HAP-1 (cell line): ENCODE measurements at regions not wholly inside any gene's neighbourhood (a gene's known extent, or its start where the extent isn't known, plus 50 kb on each side); places are given as distances from the start of the nearest gene placed in this dataset.
"Not testable (repeated sequence)": the region's sequence is repeated elsewhere in the genome, so short reads cannot be mapped to it uniquely, and the experiment has no call there.

ENCODE experiments used
- DNase-seq, 2 experiments: peaks; one replicate each; pipeline ENCODE4 v3.0.0-alpha.2; 2016 to 2020; ENCODE audit warnings: low spot score in 2 of 2
- H3K27me3 ChIP-seq: fragments of 250-450 bp; sonication (Bioruptor Pico); 2 replicates; pipeline ENCODE4 v1.5.1; 2020; ENCODE audit warnings: low read depth, mild to moderate bottlenecking, moderate library complexity
- H3K36me3 ChIP-seq: fragments of 250-450 bp; sonication (Bioruptor Pico); replicated peaks from 2 replicates; pipeline ENCODE4 v1.5.1; 2020; ENCODE audit warnings: mild to moderate bottlenecking
- H3K4me1 ChIP-seq: fragments of 250-450 bp; sonication (Bioruptor Pico); 2 replicates; pipeline ENCODE4 v1.5.1; 2020; ENCODE audit warnings: mild to moderate bottlenecking
- H3K4me3 ChIP-seq: fragments of 250-450 bp; sonication (Bioruptor Pico); 2 replicates; pipeline ENCODE4 v1.5.1; 2020; ENCODE audit warnings: mild to moderate bottlenecking, moderate library complexity
- H3K9me3 ChIP-seq: fragments of 250-450 bp; sonication (Bioruptor Pico); 2 replicates; pipeline ENCODE4 v1.5.1; 2020; ENCODE audit warnings: mild to moderate bottlenecking, moderate library complexity
- in situ Hi-C: fragments of 300-500 bp; cut with MboI; formaldehyde crosslinking; loops from 3 replicates; pipeline ENCODE4 v1.14.3; 2020; ENCODE audit warnings: low sequenced_read_pairs, inconsistent platforms, mixed read lengths

DNA sequence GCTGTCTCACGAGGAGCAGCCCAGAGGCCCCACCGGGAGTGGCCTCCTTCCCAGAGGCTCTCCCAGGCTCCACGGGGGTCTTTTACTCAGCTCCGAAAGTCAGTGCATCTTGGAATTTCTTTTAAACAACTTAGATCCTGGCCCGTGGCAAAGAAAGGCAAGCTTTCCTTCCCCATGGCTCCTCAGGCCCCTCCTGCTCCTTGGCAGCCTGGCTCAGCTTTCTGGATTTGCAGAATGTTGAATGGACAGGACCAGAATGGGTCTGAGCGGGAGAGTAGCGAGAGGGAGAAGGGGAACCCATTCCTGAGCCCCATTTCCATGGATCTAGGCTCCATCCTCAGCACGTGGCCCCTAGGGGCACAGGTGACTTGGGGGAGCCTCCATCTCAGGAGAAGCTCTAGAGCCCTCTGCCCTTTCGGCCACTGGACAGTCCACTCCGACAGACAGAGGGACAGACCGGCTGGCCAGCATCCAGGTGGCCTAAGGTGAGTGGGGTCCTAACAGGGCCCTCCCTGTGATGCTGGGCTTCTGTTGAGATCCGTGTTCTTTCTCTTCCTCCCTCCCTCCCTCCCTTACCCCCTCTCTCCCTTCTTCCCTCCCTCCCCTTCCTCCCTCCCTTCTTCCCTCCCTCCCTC, 173.9 kb upstream of the PPP1R26 start:
- H3K36me3 ChIP-seq: no peaks in the 10 kb centered on the region
- no peaks in the 10 kb centered on the region for H3K9me3 ChIP-seq
- in situ Hi-C loops: no loop called here
- no peaks in the 10 kb centered on the region for H3K27me3 ChIP-seq
- DNase-seq: no peak
- H3K4me1 ChIP-seq: no peaks in the 10 kb centered on the region
- H3K4me3 ChIP-seq: no peak overlapping the region

DNA sequence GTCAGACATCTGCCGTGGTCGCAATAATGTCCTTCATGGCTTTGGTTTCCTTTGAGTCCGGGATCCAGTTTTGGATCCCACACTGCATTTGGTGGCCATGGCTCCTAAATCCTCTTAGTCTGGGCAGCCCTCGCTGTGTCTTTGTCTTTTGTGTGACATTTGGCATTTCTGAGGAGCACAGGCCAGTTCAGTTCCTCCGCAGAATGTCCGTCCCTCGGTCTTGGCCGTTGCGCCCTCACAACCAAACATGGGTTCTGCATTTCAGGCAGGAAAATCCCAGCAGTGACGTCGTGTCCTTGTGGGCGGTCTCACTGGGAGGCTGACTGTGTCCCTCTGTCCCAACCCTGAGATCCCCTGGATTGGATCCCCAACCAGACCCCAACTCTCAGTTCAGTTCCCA, 172.9 kb upstream of the PPP1R26 start:
- Histone ChIP-seq H3K4me1 (no peaks in the 10 kb centered on the region), H3K9me3 (no peaks in the 10 kb centered on the region), H3K4me3 (no peak overlapping the region), H3K36me3 (no peaks in the 10 kb centered on the region), H3K27me3 (no peaks in the 10 kb centered on the region)
- in situ Hi-C loops: no loop called here
- DNase-seq: no peak

DNA sequence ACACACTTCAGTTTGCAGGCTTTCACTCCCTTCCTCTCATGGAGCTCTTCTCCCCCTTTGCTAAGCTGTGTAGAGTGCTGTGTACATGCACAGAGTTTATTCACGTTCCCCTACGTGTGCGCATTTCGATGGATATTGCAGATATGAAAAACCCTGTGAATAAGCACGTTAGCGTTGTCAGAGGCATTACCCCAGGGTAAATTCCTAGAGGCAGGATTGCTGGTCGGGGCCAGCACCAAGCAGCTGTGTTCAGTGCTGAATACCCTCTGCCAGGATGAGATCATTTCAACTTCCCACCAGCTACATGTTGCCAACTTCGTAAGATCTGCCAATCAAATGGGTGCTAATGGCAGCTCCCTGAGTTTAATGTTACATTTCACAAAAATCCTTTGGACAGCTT, 172.3 kb upstream of the PPP1R26 start:
- no peak for DNase-seq
- in situ Hi-C loops: no loop called here
- no peaks in the 10 kb centered on the region for H3K27me3 ChIP-seq
- H3K4me1 ChIP-seq: no peaks in the 10 kb centered on the region
- H3K9me3 ChIP-seq: no peaks in the 10 kb centered on the region
- no peak overlapping the region for H3K4me3 ChIP-seq
- H3K36me3 ChIP-seq: no peaks in the 10 kb centered on the region

DNA sequence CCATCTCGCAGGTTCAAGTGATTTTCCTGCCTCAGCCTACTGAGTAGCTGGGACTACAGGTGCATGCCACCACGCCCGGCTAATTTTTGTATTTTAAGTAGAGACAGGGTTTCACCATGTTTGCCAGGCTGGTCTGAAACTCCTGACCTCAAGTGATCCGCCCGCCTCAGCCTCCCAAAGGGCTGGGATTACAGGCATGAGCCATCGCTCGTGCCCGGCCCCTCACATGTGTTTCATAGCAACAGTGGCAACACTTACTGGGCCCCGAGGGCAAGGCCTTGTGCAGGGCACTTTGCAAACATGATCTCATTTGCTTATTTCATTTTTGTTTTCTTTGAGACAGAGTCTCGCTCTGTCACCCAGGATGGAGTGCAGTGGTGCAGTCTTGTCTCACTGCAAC, 171.7 kb upstream of the PPP1R26 start:
- H3K27me3 ChIP-seq, H3K36me3 ChIP-seq, in situ Hi-C loops: not testable (repeated sequence)

DNA sequence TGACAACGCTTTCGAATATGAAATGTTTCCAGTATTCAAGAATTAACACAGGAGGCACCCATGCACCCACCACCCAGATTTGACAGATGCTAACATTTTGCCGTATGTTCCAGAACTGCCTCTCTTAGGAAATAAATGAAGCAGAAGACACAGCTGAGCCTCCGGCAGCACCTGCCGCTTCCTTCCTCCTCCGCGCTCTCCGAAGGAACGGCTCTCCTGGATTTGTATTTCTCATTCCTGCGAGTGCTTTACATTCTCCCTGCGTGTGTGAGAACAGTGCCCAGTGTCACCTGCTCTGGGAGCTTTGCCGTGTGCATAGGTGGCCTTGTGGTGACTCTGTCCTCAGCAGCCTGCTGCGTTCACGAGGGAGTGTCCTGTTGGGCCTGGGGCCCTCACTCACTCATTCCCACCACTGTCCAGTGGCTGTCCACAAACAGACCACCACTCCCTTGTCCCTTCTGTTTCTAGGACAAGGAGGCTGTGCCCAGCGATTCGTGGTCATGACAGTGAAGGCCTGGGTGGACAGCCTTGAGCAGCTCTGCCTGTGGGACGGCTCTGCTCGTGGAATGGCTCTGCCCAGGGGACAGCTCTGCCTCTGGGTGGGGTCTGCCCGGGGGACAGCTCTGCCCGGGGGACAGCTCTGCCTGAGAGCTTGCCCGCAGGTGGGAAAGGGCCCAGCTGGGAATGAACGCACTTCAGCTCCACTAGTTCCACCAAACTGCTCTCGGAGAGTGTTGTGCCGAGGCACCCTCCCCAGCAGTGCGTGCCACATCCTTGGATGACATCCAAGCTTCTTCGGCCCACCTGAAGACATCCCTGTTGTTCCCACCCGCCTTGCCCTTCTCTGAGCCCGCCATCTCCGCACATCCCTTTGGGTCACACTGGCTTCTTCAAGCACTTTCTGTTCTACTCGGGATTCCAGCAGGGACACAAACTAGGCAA, 170.5 kb upstream of the PPP1R26 start:
- H3K27me3 ChIP-seq: no peaks in the 10 kb centered on the region
- no peaks in the 10 kb centered on the region for H3K9me3 ChIP-seq
- no peaks in the 10 kb centered on the region for H3K36me3 ChIP-seq
- no peak overlapping the region for H3K4me3 ChIP-seq
- no peak for DNase-seq
- in situ Hi-C loops: no loop called here
- H3K4me1 ChIP-seq: no peaks in the 10 kb centered on the region

More for the DNA sequence above, 171.7 kb upstream of the PPP1R26 start:
- not testable (repeated sequence) for H3K9me3 ChIP-seq, H3K4me1 ChIP-seq, DNase-seq, H3K4me3 ChIP-seq

DNA sequence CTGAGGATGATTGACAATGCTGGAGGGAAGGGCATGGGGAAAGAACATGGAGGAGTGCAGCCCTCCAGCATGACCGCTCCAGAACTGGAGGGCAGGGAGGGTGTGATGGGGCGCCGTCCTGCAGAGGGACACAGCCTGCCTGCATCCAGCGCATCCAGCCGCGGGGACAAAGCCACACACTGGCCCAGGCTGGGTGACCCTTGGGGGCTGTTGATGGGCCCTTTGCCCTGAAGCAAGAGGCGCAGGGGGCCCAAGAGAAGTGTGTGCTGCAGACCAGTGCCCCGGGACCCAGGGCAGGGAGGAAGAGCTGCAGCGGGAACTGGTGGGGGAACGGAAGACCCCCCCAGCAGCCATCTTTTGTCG, 169.8 kb upstream of the PPP1R26 start:
- no peaks in the 10 kb centered on the region for H3K27me3 ChIP-seq
- in situ Hi-C loops: no loop called here
- DNase-seq: no peak
- no peaks in the 10 kb centered on the region for H3K4me1 ChIP-seq
- H3K4me3 ChIP-seq: no peak overlapping the region
- no peaks in the 10 kb centered on the region for H3K9me3 ChIP-seq
- no peaks in the 10 kb centered on the region for H3K36me3 ChIP-seq

DNA sequence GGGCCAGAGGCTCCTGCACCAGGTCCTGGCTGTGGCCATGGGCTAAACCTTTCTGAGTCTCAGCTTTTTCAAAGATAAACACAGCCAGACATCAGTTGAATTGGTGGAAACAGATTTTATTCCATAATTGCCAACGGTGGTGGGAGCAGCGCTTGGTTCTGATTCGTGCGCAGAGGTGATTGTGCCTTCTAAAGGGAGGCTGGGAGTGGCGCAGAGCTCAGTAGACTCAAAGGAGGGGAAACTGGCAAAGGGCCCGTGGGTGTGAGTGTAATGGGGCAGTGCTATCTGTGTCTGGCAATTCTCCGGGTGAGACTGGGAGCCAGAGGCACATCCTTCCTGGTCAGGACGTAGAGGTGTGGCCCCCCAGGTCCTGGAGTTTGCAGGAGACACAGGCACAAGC, 169.4 kb upstream of the PPP1R26 start:
- DNase-seq: no peak
- in situ Hi-C loops: no loop called here
- H3K36me3 ChIP-seq: no peaks in the 10 kb centered on the region
- H3K9me3 ChIP-seq: no peaks in the 10 kb centered on the region
- H3K27me3 ChIP-seq: no peaks in the 10 kb centered on the region
- no peak overlapping the region for H3K4me3 ChIP-seq
- H3K4me1 ChIP-seq: no peaks in the 10 kb centered on the region

DNA sequence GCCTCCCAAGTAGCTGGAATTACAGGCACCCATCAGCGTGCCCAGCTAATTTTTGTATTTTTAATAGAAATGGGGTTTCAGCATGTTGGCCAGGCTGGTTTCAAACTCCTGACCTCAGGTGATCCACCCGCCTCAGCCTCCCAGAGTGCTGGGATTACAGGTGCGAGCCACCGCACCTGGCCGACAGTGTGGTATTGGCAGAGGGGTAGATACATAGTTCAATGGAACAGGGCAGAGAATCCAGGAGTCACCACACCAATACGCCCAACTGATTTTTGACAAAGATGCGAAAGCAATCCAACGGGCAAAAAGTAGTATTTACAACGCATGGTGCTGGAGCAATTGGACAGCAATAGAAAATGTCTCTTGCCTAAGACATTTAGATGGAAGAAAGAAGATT, 164.0 kb upstream of the PPP1R26 start:
- H3K9me3 ChIP-seq: no peaks in the 10 kb centered on the region
- no peak overlapping the region for H3K4me3 ChIP-seq
- H3K36me3 ChIP-seq: no peaks in the 10 kb centered on the region
- H3K27me3 ChIP-seq: no peaks in the 10 kb centered on the region
- in situ Hi-C loops: no loop called here
- DNase-seq: no peak
- no peaks in the 10 kb centered on the region for H3K4me1 ChIP-seq

DNA sequence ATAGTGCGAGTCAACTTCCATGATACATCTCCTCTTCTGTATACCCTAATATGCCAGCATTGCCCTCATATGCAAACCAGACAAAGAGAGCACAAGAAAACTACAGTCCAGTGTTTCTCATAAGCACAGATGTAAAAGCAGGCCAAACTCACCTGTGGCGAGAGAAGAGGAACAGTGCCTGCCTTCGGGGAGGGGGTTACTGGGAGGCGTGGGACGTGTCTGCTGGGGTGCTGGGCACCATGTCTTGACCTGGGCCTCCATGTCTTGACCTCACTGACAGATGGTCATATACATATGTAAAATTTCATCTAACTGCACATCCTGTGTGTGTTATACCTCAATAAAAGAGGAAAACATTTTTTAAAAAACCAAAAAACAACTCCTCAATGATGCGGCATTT, 159.3 kb upstream of the PPP1R26 start:
- in situ Hi-C loops: no loop called here
- no peaks in the 10 kb centered on the region for H3K4me1 ChIP-seq
- no peak for DNase-seq
- H3K36me3 ChIP-seq: no peaks in the 10 kb centered on the region
- H3K9me3 ChIP-seq: no peaks in the 10 kb centered on the region
- no peaks in the 10 kb centered on the region for H3K27me3 ChIP-seq
- no peak overlapping the region for H3K4me3 ChIP-seq

DNA sequence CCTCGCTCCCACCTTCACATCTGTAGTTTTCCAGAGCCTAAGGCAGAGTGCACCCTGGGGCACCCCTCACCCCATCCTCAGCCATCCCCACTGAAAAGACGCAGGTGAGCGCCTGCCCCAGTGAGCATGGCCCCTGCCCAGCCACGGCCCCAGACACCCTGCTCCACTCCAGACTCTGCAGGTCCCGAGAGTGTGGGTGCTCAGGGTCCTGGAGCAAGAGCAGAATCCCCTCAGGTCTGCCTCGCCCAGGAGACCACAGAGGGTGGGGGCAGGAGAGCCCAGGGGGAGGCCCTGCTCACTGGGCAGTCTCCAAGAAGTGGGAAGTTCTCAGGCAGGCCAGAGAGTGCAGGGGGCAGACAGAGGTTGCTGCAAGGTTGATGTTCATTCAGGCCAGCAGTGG, 158.6 kb upstream of the PPP1R26 start:
- DNase-seq: peak in 1 of 2 experiments; percentile 1
- H3K27me3 ChIP-seq: no peaks in the 10 kb centered on the region
- no peak overlapping the region for H3K4me3 ChIP-seq
- in situ Hi-C loops: no loop called here
- H3K36me3 ChIP-seq: no peaks in the 10 kb centered on the region
- H3K9me3 ChIP-seq: no peaks in the 10 kb centered on the region
- H3K4me1 ChIP-seq: no peaks in the 10 kb centered on the region

DNA sequence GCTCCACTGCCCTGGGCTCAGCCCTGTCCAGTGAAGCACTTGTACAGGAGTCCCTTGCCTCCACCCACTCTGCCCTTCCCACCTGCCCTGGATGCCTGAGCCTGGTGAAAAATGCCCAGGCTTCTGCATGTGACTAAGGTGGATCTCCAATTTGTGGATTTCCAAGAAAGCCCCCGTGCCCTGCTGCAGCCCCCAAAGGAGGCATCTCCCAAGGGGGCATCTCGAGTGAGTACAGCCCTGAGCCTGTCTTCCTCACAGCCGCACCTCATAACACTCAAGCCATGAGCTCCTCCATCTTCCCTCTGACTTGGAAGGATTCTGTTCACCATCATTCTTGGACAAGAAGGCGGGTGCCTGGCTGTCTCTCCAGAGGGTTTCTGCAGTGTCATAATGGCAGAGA, 158.0 kb upstream of the PPP1R26 start:
- no peaks in the 10 kb centered on the region for H3K27me3 ChIP-seq
- H3K9me3 ChIP-seq: no peaks in the 10 kb centered on the region
- no peak for DNase-seq
- H3K4me1 ChIP-seq: no peaks in the 10 kb centered on the region
- H3K4me3 ChIP-seq: no peak overlapping the region
- in situ Hi-C loops: no loop called here
- no peaks in the 10 kb centered on the region for H3K36me3 ChIP-seq

DNA sequence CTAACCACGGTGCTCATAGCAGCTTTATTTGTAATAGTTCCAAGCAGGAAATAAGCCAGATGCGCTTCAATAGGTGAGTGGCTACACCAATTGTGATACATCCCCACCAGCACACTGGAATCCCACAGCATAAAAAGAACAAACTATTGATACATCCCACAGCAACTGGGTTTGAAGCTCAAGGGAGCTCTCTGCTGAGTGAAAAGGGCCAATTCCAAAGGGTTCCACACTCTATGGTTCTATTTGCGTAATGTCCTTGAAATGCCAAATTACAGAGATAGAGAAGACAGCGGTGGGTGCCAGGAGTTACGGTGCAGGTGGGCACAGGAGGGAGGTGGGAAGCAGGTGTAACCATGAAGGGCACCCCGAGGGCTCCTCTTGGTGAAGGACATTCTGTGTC, 155.3 kb upstream of the PPP1R26 start:
- no peak for DNase-seq
- in situ Hi-C loops: no loop called here
- no peaks in the 10 kb centered on the region for H3K9me3 ChIP-seq
- no peak overlapping the region for H3K4me3 ChIP-seq
- H3K36me3 ChIP-seq: no peaks in the 10 kb centered on the region
- no peaks in the 10 kb centered on the region for H3K4me1 ChIP-seq
- no peaks in the 10 kb centered on the region for H3K27me3 ChIP-seq

DNA sequence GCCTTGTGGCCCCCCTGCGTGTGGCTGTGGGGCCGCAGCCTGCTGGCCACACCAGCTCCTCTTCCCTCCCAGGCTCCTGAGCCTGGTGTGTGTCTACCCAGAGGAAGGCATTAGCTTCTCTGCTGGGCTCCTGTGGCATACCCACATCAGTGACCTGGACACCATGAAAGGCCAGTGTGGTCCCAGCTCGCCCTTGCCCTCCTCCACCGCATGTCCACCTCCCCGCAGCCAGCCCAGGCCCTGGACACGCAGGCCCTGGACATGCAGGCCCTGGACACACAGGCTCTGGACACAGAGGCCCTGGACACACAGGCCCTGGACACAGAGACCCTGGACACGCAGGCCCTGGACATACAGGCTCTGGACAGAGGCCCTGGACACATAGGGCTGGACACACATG, 153.4 kb upstream of the PPP1R26 start:
- no peaks in the 10 kb centered on the region for H3K36me3 ChIP-seq
- no peak overlapping the region for H3K4me3 ChIP-seq
- H3K9me3 ChIP-seq: no peaks in the 10 kb centered on the region
- in situ Hi-C loops: no loop called here
- no peaks in the 10 kb centered on the region for H3K4me1 ChIP-seq
- H3K27me3 ChIP-seq: no peaks in the 10 kb centered on the region
- DNase-seq: no peak

DNA sequence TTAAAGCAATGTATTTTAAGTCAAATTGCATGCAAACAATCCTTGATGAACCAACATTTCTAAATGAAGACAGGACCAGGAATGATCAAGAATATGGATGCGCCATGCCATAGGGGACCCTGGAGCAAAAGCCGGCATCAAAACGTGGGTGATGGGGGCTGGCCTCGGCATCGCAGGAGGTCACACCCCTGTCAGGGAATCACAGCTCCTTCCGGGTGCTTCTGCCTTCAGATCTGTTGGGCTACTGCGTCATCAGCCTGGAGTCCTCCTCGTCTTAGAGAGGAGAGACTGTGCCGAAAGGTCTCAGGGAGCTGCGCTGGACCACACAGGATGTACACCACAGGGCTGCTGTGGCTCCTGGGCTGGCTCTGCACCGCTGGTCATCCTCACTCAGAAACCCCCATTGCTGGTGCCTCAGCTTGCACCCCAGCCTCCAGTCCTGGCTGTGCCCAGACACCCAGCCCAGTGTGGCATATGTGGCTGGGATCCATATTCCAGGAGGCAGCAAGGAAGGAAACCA, 152.9 kb upstream of the PPP1R26 start:
- in situ Hi-C loops: no loop called here
- no peak for DNase-seq
- Histone ChIP-seq H3K4me3 (no peak overlapping the region), H3K9me3 (no peaks in the 10 kb centered on the region), H3K27me3 (no peaks in the 10 kb centered on the region), H3K36me3 (no peaks in the 10 kb centered on the region), H3K4me1 (no peaks in the 10 kb centered on the region)
